HG02588 (cell line): ENCODE measurements at regions not wholly inside any gene's neighbourhood (a gene's known extent, or its start where the extent isn't known, plus 50 kb on each side); places are given as distances from the start of the nearest gene placed in this dataset.

ENCODE experiments used
- ATAC-seq: cut with Tn5 transposase; IDR thresholded peaks from one replicate; pipeline ENCODE4 v1.9.1; 2021; ENCODE audit warnings: mild to moderate bottlenecking, moderate library complexity; ENCODE audit not compliant: unreplicated experiment

DNA sequence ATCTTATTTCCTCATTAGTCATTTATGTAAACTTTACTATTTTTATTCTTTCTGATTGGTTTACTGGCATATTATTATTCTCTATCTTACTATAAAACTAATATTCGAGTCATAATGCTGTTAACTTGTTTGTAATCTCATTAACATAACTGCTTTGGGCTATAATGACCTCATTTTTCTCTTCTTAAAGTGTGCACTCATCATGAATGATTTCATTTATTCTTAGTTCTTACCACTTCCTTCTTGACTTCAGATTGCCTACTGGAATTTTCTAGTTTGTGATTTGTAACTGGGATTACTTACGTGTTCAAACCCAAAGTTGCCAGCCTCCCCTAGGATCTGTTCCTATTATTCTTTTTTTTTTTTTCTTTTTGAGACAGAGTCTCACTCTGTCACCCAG lies 91.8 kb upstream of the TNFAIP3 start:
- ATAC-seq = no peak

DNA sequence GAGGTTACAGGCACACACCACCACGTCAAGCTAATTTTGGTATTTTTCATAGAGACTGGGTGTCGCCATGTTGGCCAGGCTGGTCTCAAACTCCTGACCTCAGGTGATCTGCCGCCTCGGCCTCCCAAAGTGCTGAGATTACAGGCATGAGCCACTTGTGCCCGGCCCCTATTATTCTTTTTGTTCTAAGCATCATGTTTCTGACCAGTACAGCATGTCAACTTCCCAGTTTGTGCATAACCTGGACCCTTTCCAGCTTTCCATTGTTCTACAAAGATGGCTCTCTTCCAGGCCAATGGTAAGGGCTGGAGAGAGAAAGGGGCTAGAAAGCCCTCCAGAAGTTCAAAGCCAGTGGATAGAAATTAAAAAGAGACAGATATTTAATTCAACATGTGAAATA lies 91.3 kb upstream of the TNFAIP3 start:
- no peak for ATAC-seq

DNA sequence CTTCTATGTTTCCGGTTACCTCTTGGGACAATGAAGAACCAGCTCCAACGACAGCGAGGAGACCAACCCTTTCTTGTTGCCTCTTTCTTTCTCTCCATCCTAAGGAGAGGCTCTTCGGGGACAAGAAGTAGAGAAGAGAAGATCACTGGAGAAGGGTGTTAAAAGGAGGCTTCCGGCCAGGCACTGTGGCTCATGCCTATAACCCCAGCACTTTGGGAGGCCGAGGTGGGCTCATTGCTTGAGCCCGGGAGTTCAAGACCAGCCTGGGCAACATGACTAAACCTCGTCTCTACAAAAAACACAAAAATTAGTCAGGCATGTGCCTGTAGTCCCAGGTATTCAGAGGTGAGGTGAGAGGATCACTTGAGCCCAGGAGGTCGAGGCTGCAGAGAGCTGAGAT lies 90.8 kb upstream of the TNFAIP3 start:
- ATAC-seq = no peak

DNA sequence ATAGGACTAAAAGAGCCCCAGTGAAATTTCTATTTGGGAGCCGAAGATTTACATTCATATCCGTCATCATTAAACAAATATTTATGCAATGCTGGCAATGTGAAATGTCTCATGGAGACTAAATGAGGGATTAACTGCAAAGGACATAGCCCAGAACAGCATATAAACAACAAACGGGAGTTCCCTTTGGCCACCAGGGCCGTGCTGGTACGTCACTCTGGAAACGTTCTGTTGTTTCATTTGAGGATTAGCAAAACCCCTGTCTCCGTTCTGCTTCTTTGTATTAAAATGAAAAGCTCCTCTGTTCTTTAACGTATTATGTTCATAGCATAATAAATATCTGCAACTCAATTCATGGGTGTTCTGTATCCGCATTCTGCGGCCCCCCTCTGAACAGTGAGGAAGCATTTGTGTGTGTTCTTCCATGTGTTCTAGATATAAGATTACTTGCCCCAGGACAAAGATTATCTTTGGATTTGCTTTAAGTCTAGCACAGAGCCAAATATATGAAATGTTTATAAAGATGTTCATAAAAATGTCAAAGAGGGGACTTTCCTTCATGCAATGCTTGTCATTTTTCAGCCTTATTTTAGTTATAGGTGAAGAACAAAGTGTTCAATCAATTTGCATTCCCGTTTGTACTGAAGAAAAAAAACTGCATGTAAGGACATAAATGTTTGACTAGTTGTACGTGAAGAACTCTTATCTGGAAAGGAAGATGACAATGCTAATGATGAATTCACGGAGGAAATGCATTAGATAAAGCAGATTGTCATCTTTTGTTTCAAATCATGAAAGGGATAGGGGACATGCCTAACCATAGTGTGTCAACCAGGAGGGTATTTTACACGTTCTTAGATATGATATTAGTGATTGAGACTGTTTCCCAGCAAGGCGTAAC lies 90.0 kb upstream of the TNFAIP3 start:
- no peak for ATAC-seq

DNA sequence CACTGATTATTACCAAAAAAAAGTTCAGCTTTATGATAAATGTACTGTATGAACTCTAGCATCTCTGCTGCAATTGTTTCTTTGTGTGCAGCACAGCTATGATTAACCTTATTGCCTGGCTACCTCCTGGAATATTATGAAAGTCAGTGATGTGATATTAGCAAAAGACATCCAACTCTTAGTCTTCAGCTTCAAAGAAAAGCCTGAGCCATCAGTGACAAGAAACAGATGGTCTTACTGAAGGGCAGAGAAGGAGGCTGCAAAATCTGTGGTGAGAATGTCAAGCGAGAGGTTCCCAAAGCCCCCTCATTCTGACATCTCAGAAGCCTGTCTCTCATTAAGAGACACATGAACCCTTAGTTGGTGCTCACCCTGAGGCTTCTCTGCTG lies 89.4 kb upstream of the TNFAIP3 start:
- no peak for ATAC-seq

DNA sequence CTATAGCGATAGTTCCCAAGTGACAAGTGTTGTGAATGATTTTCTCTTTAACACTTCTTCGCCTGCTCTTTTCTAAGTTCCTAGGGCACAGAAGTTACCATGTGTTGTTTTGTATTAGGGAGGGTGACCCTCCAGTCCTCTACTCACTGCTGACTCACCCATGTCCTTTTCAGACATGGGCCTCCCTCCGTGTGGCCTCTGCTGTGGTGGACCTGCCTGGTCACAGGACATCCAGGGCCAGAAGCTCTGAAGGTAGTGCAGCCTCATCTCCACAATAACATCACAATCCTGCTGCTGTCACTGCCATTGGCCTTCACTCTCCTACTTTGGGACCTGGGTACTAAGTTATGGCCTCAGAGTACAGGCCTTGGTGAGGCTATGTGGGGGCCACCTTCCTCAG lies 87.1 kb upstream of the TNFAIP3 start:
- no peak for ATAC-seq

DNA sequence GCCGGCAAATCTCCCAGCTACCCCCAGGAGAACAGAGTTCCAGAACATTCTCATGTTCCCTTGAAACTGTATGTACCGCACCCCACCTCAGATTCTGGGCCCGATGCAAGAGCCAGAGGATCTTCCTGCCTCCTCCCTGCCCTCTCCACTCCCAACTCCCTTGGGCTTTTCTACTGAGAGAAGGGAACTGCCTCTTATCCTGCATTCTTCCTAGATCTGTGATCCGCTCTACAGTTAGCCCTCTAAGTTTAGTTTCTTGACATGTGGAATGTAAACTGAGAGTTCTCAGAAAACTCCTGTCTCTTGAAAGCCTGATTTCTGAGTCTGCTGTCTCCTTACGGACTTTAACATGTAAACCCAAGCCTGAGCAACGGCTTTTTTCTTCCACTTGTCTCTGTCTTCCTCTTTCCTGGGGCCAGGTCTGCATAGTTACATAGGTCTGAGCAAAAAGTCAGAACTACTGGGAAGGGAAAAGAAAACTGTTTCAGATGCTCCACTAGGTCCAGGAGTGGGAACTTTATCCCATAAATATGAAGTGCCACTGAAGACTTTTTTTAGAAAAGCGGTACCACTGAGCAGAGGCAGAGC lies 86.5 kb upstream of the TNFAIP3 start:
- no peak for ATAC-seq

DNA sequence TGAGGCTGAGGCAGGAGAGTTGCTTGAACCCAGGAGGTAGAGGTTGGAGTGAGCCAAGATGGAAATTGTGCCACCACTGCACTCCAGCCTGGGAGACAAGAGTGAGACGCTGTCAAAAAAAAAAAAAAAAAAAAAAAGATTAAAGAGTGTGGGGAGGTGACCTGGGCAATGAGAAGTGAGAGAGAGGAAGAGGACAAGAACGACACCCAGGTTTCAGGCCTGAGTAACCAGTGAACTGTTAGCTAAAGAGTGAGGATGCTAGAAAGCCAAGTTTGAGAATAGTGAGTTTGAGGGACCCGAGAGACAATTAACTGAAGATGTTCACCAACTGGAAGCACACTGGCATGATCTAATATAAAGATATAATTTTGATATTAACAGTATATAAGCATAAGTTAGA lies 85.4 kb upstream of the TNFAIP3 start:
- ATAC-seq = no peak

DNA sequence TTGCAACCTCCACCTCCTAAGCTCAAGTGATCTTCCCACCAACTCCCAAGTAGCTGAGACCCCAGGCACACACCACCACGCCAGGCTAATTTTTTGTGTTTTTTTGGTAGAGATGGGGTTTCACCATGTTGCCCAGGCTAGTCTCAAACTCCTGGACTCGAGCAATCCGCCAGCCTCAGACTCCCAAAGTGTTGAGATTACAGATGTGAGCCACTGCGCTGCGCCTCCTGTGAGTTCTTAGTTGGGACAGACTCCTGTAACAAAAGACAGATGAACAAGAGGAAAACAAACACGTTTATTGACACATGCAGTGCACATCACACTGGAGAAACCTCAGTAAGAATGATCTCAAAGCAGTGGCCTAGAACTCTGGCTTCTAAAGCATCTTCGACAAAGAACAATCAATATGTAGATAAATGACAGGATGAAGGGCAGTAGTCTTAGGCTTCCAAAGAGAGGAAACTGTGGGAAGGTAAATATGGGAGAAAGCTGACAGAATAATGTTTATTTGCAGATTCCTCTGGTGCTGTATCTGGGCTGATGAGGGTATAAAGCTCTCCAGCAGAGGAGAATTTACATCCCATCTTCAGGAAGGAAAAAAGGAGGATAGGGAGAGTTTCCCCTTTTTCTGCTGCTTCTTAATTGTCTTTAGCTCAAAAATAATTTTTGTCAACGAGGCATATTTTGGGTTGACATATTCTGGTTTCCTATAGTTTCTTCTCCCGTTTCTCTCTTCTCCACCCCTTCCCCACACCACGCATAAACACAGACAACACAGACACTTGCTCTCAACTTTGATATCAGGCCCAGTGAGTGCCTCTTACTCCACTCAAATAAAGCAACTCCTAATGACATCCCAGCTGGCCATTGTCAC lies 84.7 kb upstream of the TNFAIP3 start:
- ATAC-seq = no peak

DNA sequence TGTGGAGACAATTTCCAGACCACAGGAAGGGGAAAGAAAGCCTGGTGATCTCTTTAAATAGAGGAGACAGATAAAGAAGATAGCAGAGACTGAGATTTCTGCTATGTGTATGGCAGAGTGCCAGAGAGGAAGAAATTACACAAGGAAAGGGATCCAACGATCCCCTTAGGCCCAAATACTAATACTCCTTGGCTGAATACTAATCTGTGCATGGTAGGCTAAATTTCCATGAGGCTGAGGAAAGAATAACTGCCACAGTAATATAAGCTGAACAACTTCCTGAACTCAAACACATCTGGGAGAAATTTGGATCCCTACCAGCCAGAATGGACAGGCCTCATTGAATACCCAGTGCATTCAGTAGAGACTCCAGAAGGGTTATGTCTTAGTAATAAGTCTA lies 83.3 kb upstream of the TNFAIP3 start:
- ATAC-seq = no peak

DNA sequence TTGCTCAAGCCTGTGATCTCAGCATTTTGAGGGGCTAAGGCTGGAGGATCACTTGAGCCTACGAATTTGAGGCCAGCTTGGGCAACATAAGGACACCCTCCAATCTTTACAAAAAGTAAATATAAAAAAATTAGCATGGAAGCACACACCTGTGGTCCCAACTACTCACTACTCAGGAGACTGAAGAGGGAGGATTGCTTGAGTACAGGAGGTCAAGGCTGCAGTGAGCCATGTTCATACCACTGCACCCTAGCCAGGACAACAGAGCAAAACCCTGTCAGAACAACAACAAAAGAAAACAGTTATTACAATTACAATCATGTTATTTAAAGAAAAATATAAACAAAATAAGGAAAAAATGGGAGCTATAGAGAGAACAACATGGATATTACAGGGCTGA lies 82.5 kb upstream of the TNFAIP3 start:
- ATAC-seq = no peak

DNA sequence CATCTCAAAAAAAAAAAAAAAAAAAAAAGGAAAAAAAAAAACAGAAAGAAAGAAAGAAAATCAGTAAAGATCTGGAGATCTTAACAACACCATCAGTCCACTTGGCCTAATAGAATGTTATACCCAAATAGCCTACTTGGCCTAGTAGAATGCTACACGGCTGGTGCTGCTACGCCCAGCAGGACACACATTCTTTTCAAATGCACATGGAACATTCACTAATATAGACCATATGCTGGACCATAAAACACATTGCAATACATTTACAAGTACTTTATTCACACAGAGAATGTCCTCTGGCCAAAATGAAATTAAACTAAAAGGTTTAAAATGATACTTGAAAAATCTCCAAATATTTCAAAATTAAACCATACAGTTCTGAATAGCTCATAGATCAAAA lies 80.0 kb upstream of the TNFAIP3 start:
- ATAC-seq = no peak

DNA sequence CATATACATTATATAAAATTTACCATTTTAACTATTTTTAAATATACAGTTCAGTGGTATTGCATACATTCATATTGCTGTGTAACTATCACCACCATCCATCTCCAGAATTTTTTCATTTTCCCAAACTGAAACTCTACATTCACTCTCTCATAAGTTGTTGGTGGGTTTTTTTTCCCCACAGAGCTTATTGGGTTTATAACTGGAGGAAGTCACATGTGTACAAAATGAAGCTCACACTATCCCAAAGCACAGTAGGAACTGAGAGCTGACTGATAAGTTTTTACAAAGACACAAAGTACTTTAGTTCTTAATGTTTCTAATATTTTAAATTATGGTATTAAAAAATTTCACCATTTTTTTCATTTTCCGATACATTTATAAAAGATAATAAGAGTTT lies 78.8 kb upstream of the TNFAIP3 start:
- ATAC-seq = no peak

DNA sequence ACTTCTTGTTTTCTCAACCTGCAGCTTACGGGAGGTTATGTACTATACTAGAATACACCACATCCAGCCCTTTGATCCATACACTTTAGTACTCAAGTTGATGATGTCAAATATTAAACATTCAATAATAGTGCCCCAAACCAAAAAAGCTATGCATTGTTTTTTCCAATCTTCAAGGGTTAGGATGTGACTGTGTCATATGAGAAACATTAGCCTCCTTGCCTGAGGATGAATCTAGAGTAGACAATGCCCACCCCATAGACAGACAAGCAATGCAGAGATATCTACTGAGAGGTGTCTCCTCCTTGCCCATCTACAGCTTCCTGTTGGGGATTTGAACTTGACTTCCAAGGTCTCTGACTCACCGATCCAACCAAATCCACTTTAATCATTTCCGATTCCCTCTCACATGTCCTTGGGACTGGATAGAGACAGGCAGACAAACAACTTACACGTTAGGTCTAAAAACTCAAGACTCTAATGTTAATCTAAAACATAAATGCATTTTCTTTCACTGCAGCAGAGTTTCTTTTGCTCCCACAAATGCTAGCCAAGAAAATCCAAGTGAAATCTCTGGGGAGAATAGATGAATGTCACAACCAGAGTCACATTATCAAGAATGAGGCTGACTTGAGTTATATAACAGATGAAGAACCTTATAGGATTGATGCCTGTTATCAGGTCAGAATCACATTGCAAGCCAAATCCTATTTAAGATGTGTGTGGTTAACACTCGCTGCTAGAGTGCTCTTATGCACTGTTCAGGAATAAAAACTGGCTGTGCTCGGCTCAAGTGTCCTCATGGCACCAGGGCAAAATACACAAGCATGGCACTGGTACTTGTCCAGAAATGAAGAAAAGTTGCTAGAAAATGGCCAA lies 75.5 kb upstream of the TNFAIP3 start:
- ATAC-seq = no peak

DNA sequence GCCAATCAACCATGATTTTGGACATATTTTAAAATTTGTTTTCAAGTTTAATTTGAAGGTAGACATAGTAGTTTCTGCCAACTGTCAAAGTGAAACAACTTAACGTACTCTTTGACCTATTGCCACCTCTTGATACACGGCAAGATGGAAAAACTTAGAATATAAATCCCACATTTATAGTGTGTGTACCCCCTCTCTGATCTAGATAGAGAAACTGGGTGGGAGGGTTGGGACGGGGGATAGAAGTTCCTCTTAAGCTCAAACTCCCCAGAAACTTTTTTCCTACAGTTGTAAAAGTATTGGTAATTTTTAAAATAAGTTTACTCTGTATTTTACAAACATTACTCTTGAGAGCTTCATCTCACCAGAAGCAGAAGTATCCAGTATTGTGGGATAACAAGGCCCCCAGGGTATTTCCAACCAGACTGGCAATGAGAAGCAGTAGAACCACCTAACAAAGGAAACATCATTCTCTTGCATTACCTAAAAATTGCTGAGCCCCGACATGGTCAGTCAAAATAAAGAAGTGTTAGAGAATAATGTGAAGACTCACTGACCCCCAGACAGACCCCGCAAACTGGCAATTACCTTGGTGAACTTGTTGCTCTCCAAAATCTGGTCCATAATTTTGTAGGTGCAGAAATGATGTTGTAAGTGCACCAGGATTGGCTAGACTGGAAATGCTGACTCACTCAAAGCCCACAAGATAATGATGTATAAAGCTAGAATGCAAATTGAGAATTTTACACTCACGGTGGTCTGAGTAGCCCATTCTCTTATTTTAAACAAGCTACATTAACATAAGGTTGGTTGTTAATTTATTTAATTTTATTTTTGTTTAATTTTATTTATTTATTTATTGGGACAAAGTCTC lies 74.7 kb upstream of the TNFAIP3 start:
- no peak for ATAC-seq

DNA sequence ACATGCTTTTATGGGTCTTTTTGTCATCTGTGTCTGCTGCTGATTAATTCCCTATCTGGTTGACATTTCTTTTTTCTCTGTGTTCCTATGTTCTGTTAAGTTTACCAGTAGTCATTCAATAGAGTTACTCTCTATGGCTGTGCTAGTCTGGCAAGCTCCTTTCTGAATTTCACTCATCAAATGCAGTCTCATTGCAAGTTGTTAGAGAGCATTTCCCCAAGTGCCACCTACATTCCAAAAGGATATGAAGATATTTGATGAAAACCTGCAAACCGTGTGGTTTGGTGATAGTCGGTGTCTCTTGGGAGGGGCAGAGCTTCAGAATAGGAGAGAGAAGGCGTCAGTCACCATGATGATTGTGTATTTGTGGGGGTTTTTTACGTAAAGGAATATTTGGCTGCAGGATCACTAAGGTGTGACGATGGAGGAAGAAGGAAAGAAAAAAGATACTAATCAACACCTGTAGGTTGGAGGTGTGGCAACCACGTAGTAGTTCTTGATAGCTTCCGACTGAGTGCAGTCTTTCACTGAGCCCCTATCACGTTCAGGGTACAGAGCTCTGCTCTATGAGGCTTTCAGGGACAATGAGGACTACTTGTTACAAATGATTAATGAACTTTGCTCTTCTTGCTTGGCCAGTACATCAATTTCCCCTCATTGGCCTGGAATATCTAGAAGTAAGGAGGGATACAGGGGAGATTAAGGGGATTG lies 73.1 kb upstream of the TNFAIP3 start:
- no peak for ATAC-seq

DNA sequence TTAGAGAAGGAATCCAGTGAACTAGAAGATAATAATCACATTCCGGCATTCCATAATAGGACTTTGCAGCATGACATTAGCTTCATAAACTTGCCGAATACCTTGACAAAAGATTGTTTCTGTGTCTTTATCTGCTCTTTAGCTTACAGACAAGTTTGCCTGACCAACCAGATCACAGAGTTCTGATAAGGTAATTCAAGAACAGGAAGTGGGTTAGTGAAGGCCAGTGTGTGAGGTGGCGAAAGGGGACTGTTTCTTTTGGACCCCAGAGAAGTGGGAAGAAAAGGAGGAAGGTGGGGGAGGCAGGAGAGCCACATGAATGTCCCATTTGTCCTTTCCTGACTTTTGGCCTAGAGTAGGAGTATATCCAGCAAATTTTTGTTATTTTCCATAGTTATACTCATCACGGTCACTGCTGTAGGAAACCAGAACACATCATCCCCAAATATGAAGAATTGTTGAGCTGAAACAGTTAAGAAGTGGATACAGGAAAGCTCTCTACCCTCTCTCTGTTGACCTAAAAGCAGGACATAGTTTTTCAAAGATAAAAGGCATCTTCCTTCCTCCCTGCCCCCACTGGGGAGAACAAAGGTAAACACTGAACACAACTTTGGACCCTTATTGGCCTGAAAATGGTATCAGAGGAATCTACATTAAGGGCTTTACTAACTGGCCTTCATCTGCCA lies 72.4 kb upstream of the TNFAIP3 start:
- no peak for ATAC-seq

DNA sequence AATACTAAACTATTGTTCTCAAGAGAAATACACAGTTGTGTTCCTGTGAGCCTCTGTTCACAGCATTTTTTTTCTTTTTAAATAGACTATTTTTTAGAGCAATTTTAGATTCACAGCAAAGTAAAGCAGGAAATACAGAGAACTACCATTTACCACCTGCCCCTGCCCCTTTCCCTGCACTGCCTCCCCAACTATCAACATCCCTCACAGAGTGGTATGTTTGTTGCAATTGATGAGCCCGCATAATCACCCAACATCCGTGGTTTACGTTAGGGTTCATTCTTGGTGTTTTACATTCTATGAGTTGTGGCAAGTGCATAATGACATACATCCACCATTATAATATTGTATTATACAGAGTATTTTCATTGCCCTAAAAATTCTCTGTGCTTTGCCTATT lies 71.6 kb upstream of the TNFAIP3 start:
- ATAC-seq = no peak

DNA sequence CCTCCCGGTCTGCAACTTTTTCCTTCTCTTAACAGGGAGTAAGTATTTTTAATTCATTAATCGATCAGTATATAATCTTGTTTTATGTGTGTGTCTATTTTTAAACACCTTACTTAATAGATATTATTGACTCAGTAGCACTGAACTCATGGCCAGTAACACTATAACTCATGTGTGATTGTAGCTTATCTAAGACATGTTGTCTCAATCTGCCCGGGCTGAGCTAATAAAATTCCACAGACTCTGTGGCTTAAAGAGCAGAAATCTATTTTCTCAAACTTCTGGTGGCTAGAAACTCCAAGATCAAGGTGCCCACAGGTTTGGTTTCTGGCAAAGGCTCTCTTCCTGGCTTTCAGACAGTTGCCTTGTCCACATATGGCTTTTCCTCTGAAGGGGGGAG lies 68.8 kb upstream of the TNFAIP3 start:
- no peak for ATAC-seq
